DMS153 treated with DMSO at 0.1 percent for 48 hours (cell line): ENCODE measurements at regions not wholly inside any gene's neighbourhood (a gene's known extent, or its start where the extent isn't known, plus 50 kb on each side); places are given as distances from the start of the nearest gene placed in this dataset.
A peak's percentile ranks its signal among the peaks of the same experiment; 100 is the strongest.

Experiments used
- DNase-seq: peaks from one replicate; lab custom pipeline; 2025; ENCODE audit not compliant: unreplicated experiment; lab: John Stamatoyannopoulos, UW

DNA sequence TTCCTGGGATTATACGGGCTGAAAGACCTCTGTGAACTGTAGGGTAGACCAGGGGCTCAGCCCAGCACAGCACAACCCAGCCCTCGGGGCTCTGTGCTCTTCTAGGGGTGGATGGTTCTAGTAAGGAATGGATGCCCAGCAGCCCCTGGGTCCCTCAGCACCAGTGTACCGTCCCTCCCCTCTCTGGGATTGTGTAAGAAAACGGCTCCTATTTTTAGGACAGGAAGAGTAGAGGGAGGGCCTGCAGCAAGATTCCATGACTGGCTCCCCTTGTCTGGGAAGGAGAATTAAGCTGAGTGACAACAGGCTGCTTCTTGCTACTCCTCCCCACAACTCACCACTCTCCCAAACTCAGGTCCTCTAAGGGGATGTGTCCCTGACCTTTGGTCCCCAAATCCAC lies 270.8 kb upstream of the TOPAZ1 start:
- DNase-seq: no peak

DNA sequence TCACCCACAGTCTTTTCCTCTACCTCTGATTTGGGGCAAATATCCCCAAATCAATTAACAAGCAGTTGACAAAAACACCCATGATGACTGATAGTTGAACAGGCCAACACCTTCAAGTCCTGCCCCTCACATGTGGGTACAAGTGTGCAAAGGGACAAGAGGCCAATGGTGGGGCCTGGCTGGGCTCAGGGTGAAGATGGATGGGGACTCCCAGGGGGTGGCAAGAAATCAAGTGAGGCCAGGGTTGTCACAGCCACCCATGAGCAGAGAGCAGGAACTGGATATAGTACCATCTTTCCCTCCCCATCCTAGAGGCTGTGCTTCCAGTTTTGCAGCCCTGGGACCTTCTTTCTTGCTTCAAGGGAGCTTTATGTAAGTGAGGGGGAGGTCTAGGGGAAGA lies 270.2 kb upstream of the TOPAZ1 start:
- no peak for DNase-seq

DNA sequence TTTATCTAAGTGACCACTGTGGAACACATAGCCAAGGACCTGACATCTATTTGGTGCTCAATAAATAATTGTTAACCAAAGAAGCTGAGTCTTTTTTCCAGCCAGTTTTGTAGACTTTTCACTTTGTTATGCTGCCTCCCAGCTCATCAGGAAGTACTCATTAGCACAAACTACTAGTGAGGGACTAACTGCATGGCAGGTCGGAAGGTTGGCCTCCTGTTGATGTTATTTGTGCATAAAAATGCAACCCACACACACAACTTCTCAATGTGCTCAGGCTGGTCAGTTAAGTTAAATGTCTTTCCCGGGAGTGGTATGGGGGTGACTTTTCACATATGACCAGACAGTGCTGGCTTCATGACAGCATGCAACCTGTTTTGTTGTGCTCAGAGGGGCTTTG lies 263.0 kb upstream of the TOPAZ1 start:
- DNase-seq: no peak

DNA sequence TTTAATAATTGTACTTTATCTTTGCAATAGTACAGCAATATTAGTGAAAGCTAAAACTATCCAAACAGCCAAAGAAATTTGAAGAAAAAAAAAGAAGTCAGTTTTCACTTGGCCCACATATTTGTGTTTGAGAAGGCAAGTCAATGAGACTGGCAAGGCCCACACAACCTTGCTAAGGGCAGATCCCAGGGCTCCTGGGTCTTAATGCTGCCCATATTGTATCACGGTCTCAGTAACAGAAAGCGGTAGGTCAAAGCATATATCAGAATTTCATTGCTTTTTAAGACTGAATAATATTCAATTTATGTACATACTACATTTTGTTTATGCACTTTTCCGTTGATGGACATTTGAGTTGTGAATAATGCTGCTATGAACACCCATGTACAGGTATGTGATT lies 262.0 kb upstream of the TOPAZ1 start:
- DNase-seq: no peak

DNA sequence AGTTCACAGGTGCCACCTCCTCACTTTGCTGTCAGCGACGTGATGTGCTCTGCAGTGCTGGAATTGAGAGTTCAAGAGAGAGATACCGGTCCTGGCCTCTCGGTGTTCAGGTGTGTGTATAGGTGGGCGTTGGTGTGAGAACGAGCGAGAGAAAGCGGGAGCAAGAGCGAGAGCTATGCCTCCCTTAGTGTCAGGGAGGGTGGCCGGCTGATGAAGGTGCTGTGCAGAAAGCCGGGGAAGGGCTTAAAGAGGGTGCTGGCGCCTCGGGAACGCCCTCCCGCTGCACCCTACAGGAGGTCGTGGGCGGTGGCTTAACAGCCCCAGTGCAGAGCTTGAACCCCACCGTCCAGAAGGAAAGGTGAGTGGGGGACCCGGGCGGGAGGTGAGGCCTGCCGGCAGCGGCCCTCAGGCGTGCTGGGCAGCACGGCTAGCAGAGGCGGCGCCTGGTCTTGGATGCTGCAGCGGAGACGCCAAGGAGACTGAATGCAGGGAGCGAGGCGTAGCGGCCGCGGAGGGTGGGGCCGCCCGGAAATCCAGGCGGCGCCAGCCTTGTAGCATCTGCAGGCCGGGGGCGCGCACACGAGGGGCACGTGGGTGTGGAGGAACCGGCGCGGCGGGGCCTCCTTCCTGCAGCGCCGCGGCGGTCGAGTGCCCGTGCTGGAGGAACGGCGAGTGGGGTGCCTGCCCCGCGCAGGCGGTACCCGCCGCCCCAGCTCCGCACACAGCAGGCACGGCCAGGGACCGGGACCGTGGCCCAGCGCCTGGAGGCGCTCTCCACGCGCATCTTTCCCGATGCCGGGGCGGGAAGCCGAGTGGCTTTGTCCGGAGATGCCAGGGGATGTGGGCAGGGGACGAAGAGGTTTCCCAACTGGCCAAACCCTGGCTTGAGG lies 246.8 kb upstream of the TOPAZ1 start:
- peak; percentile 19 for DNase-seq

DNA sequence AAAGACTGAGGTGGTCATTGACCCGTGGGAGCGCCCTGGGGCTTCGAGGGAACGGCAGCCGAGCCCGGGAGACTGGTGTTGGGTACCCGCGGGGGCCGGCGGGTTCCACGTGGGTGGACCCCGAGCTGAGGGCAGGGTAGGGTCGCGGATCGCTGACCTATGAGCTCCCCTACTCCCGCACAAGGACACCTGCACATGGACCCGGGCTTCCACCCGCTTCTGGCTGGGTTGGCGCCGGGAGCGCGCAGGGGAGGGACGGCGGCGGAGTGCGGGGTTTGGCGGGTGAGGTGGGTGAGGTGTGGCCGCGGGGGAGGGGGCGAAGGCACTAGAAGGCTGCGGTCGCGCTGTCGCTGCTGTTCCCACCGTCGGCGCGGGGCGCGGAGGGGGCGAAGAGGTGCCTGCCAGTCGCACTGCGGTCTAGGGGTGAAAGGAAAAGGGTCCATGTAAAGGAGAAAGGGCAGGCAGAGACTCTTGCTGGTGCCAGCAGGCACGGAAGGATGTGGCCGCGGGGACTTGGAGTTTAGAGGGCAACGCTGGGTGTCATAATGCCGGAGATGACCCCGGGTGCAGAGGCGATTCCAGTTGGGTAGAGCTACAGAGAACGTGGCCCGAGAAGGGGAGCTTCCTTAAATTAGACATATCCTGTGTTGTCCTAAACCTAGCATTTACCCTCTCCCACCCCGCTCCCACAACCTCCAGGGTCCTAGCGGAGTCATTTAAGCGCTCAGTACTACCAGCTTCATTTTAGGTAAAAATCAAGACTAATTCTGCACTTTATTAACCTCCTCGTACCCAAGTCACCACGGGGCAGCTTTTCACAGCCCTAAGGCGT lies 245.9 kb upstream of the TOPAZ1 start:
- peak; percentile 3 for DNase-seq

DNA sequence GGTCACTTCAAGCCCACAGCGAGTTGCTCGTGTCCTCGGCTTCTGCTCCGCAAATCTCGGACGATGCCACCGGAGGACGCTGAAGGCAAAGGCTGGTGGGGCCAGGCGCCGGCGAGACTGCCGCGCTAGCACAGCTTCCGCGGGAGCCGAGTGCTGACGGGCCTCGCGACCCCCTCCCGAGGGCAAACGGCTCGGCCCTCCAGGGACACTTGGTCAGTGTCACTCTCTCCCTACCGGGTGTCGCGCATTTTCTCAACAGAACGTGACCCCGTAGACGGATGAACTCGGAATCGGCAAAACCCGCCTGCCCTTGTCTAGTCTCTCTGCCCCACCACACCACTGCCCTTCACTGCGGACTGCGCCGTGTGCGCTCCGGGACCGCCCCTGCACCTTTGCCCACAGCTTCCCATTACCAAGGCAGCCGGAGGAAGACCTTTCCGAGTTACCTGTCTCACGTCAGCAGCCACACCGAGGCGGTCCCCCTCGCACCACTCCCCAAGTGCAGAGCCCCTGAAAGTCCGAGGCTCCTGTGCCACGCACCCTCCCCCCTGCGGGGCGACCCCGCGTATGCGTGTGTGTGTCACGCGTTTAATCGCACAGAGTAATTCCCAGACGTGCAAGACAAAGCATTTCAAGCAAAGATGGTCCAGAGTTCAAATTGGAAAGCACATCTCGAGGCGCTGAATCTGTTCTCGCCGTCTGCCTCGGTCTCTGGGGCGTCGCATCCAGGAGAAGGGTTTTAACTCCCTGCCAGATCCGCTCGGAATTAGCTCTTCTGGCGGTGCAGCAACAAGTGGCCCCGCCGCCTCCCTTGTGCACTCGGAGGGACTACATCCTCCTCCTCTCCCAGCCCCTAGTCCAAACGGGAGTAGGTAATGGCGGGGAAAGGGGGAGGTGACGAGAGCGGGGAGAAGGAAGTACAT lies 245.0 kb upstream of the TOPAZ1 start:
- peak; percentile 40 for DNase-seq

DNA sequence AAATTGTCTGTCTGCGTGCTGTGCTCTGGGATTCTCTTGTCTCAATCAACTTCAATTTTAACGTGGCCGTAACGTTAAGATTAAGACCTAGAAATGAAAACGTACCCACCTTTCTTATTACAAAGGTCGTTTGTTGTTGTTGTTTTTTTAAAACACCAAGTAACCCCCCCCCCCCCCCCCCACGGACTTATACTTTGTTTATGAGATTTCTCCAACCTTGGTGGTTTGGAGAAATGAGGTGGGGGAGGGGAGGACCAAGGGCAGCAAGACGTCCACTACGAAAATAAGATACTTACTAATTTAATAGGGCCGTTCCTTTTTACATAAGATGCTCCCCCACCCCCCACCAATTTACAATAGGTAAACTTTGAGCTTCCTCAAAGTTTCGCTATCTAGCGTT lies 244.4 kb upstream of the TOPAZ1 start:
- no peak for DNase-seq

DNA sequence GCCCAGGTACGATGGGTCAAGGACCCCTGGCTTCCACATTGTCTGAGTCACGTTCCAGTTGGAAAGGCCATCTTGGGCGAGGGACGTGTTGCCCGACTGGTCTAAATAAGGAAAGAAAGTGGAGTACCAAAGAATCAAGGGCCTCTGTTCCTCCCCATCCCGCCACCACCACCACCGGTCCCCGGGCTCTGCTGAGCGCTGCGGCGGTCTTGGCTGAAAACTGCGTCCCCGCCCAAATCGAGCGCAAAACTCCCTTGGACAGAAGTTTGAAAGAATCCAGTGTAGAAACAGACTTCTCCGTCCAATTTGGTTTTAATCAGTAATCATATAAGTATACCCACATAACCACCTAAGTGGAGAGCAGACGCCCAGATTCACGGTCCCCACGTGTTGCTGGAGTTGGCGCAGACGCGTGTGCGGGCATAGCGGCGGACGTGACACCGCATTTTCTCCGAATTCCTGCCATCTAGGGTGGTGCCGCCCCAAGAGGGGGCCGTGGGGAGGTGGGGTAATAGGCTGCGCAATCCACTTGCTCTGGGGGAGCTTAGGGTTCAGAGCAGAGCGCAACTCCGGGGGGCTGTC lies 243.8 kb upstream of the TOPAZ1 start:
- no peak for DNase-seq

DNA sequence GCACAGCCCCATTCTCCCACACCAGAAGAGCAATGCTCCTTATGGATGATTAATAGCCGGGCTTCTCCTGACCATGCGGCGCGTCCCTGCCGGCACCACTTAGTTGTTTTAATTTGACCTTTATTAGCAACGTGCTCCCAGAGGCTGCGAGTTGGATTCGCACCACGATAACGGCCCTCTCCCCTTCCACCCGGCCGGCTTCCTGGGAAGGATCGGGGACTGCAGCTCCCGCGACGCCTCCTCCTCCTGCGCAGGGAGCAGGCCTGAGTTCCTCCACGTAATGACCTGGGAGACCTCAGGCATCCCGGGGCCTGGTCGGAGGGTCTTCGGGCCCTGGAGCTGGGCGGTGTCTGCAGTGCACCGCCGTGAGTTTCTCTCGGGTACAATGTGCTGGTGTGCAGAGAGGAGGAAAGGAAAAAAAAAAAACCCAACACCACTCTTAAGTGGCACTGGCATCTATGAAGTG lies 243.3 kb upstream of the TOPAZ1 start:
- no peak for DNase-seq

DNA sequence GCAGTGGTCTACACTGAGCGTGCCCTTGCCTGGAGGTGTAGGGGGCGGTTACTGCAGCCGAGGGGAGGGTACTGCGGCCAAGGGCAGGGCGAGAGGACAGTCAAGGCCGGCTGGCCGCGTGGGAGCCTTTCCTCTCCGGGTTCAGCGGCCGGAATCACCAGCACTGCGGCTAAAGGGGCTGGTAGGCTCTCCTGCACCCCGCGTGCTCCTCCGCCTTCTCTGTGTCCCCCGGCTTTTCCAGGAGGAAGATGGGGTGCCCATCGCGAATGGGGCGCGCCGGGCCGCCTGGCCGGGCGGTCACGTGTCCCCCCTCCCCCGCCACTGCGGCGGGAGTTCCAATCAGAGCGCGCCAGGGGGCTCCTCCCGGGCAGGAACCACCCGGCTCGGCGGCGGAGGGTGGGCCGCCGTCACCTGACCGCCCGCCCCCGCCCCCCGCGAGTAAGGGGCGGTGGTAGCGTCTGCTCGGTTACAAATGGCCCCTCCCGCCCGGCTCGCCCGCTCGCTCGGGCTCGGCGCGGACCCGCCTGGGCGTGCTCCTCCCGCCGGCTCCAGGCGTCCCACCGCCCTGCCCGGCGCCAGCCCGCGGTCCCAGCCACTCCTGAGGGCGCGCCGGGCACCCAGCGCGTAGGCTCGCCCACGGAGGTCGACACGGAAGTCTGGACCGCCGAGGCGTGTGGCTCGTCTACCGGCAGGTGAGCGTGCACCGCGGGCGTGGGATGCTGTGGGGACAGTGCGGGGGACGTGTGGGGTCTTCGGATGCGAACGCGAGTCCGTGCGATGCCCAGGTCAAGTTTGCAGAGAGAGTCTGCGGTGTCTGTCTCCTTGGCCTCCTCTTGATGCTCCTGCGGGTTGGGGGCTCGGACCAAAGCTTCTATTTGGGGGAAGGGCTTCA lies 242.6 kb upstream of the TOPAZ1 start:
- DNase-seq: peak; percentile 37

DNA sequence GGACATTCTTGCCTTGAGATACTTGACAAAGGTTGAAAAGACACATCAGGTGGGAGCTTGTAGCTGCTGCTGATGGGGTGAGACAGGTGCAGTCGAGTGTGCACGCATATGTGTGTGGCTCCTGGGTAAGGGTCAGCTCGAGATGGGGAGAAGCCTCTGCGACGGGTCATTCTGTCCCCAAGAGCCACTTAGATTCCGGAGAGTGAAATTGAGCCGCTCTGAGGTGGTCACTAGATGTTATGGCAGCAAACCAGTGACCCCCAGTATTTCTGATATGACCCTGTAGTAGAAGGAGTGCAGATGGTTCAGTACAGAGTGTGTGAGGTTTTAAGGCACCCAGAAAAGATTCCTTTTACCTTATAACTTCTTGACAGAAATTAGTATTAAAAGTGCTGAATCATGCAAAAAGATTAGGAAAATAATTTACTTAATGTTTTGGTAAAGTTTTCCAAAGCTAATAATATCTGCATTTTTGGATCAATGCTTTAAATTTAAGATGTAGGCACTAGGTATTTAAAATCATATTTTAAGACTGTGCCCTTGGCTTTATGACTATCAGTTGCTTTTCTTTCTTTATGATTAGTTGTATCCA lies 241.9 kb upstream of the TOPAZ1 start:
- no peak for DNase-seq

DNA sequence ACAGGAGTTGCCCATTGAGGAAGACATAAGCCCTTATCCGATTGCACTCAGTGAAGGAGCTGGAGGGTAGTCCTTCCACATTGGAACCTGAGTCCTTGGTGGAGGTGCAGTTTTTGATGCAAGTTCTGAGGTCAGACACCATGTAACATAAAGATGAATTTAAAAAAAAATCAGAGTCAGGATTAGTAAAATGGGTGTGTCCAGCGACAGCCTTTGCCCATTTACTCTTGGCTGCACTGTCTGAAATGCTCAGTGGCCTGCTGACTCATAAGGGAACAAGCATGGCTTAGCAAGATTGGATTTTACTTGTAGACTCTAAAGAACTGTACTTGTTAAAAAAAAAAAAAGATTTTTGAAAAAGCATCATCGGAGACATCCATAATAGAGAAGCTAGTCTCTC lies 241.1 kb upstream of the TOPAZ1 start:
- DNase-seq: no peak

DNA sequence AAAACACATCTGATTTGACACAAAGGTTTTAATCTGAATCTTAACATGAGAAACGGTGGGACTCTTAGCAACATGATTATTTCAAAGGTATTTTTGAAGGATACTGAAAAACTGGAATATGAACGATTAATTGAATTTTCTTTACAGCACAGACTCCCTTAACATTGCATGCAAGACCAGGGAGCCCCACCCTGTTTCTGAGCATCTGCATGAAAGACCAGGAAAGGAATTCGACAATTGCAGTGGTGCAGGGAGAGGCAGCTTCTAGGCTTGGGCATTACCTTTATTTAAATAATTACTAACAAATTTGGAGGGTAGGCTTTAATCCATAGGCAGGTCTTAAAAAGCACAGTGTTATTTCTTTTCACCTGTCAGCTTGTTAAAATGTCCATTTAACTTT lies 240.6 kb upstream of the TOPAZ1 start:
- no peak for DNase-seq

DNA sequence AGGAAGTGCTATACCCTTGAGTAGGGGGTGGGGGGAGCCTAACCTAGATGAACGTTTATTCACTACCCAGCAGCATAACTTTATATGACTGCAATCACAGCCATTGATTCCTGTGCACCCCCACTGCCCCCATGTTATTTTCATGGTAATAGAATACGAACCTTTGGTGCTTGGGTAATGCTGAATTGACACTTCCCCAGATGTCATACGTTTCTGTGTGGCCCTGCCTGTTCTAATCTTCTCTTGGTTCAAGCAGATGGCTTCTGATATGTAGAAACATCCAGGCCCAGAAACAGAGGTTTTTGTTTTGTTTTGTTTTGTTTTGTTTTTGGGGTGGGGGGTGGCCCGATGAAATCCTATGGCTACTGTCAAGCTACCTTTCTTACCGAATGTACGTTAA lies 237.9 kb upstream of the TOPAZ1 start:
- no peak for DNase-seq

DNA sequence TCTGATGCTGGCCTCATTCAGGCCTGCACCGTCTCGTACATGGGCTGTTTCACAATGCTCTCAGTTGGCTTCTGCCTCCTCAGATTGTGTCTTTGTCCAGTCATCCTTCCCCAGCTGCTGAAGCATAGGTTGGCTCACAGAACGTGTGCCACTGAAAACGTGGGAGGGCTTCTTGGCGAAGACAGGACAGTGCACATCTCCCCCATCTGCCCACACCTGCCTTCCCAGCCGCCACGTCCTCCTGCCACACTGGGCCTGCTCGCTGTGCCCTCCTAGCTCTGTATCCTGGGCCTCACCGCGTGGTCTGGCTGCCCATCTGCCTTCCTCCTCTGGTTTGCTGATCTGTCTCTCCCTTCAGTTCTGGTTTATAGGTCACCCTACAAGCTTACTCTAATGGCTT lies 230.0 kb upstream of the TOPAZ1 start:
- no peak for DNase-seq

DNA sequence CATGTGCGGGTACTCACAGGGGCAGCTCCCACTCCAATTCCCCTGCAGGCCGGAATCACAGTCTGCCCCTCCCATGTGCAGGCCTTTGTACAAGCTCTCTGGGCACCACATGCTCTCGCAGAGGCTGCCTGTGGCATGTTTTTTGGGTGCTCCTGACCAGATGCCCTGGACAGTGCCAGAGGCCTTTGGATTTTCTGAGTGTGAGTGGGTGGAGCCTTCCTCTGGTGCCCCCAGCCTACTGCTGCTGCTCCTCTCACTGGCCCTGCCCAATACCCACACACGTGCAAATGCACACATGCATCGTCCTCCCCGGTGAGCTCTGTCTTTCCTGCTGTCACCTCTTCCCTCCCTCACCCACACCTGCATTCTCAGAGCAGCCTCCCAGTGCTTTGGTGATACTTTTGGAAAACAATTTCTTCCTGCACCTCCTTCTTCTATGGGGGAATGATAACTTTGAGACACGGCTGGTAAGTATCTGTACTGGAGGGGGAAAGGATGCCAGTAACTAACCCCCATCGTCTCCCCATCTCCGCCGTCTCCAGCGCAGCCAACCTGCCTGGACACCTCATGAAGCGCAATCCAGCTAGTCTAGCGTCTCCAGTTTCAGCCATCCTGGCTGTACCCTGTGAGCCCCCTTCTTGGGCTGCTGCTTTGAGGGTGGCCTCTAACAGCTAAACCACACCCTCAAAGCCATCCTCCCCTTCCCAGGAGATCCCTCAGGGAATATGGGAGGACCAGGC lies 229.4 kb upstream of the TOPAZ1 start:
- no peak for DNase-seq

DNA sequence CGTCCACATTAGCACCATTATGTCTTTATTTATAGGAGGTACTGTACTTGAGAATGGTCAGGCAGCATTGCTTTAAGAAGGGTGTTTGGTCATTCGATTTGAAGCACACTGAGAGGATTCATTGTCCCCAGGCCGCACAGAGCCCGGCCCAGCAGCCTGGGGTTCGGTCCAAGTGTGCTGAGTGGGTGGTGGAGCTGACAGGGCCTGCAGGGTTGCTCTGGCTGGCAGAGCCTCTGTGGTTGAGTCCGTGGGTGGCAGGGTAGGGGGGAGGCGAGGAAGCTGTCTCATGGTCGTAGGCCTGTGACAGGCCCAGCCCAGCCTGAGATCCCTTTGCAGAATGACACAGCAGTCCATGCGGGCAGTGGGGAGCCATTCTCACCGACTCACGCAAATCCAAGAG lies 227.7 kb upstream of the TOPAZ1 start:
- DNase-seq: no peak

DNA sequence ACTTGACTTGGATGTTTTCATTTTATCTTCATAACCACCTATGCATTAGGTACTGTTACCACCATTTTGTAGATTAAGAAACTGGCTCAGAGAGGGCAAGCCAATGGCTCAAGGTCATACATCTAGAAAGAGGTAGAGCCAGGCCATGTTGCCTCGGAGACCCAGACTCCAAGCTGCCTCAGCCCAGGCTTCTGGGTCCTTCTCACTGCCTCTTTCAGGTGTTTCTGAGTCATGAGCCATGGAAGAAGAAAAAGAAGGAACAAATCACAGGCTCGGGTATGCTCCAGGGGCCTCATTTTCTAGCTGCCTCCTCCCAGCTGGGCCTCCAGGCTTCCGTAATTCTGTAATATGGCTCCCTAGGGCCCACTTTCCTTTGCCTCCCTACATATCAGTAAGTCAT lies 226.5 kb upstream of the TOPAZ1 start:
- DNase-seq: no peak
